IMR-90 (cell line): ENCODE measurements at regions not wholly inside any gene's neighbourhood (a gene's known extent, or its start where the extent isn't known, plus 50 kb on each side); places are given as distances from the start of the nearest gene placed in this dataset.

Experiments
- ATAC-seq: fragments of 200-7000 bp; cut with Tn5 transposase; 2 replicates; pipeline ENCODE4 v1.9.1; 2020; ENCODE audit warnings: low read depth, mild to moderate bottlenecking, moderate library complexity
- BruUV-seq: library from RNA; stranded (reverse); fragments of 400-500 nt; replicated peaks from 2 replicates; lab custom pipeline; 2021; lab: Mats Ljungman, UMichigan
- CTCF ChIA-PET: fragments of 300-600 bp; formaldehyde crosslinking; extraction: SDS; loops from one replicate; lab custom pipeline; 2021; ENCODE audit warnings: antibody characterized with exemption; lab: Yijun Ruan, JAX
- POLR2A ChIA-PET: fragments of 300-600 bp; sonication (Branson Sonifier 250); formaldehyde crosslinking; loops from one replicate; lab custom pipeline; 2022; ENCODE audit warnings: antibody characterized with exemption; ENCODE audit not compliant: unreplicated experiment; lab: Charles Lee
- DNase-seq: peaks from one replicate; pipeline ENCODE4 v3.0.0; 2013
- H2AFZ ChIP-seq: replicated peaks from 2 replicates; pipeline ENCODE3; 2013; ENCODE audit warnings: low read length, mild to moderate bottlenecking; ENCODE audit not compliant: poor library complexity
- H2AK5ac ChIP-seq: 2 replicates; pipeline ENCODE4 v1.6.1; 2013; ENCODE audit warnings: low read depth, low read length, inconsistent platforms
- H2AK9ac ChIP-seq: replicated peaks from 2 replicates; pipeline ENCODE3; 2013; ENCODE audit warnings: mild to moderate bottlenecking, low read depth, low read length, moderate library complexity; ENCODE audit not compliant: poor library complexity
- H2BK120ac ChIP-seq: 2 replicates; pipeline ENCODE4 v1.6.1; 2013; ENCODE audit warnings: low read depth, low read length, inconsistent platforms
- H2BK15ac ChIP-seq: 3 replicates; pipeline ENCODE4 v1.6.1; 2013; ENCODE audit warnings: low read depth, low read length, inconsistent platforms
- H2BK20ac ChIP-seq: 2 replicates; pipeline ENCODE4 v1.6.1; 2013; ENCODE audit warnings: low read depth, mild to moderate bottlenecking, inconsistent platforms, low read length, moderate library complexity
- H2BK5ac ChIP-seq: 2 replicates; pipeline ENCODE4 v1.6.1; 2013; ENCODE audit warnings: mild to moderate bottlenecking, low read depth, low read length, inconsistent platforms; ENCODE audit not compliant: poor library complexity, severe bottlenecking
- H3K14ac ChIP-seq: replicated peaks from 2 replicates; pipeline ENCODE4 v1.6.1; 2013; ENCODE audit warnings: low read depth, low read length, inconsistent platforms
- H3K18ac ChIP-seq: 2 replicates; pipeline ENCODE4 v1.6.1; 2013; ENCODE audit warnings: low read depth, low read length, control low read depth
- H3K23ac ChIP-seq: 2 replicates; pipeline ENCODE4 v1.6.1; 2013; ENCODE audit warnings: low read depth, low read length, inconsistent platforms
- H3K27ac ChIP-seq: 2 replicates; pipeline ENCODE4 v1.5.1; 2013; ENCODE audit warnings: mild to moderate bottlenecking, control low read depth, low read length; ENCODE audit not compliant: insufficient read depth
- H3K27me3 ChIP-seq: 2 replicates; pipeline ENCODE4 v1.6.1; 2013; ENCODE audit warnings: low read length; ENCODE audit not compliant: control insufficient read depth, insufficient read depth
- H3K36me3 ChIP-seq: 2 replicates; pipeline ENCODE4 v1.6.1; 2013; ENCODE audit warnings: low read length, mixed read lengths; ENCODE audit not compliant: control insufficient read depth, insufficient read depth
- H3K4ac ChIP-seq: 2 replicates; pipeline ENCODE4 v1.6.1; 2013; ENCODE audit warnings: low read depth, low read length, inconsistent platforms
- H3K4me1 ChIP-seq: 2 replicates; pipeline ENCODE4 v1.6.1; 2013; ENCODE audit warnings: low read length, mixed read lengths; ENCODE audit not compliant: control insufficient read depth, insufficient read depth
- H3K4me2 ChIP-seq: 2 replicates; pipeline ENCODE4 v1.6.1; 2013; ENCODE audit warnings: low read depth, mild to moderate bottlenecking, control low read depth, low read length, moderate library complexity
- H3K4me3 ChIP-seq: 2 replicates; pipeline ENCODE4 v1.5.1; 2013; ENCODE audit warnings: low read depth, mild to moderate bottlenecking, control low read depth, low read length, moderate library complexity; ENCODE audit not compliant: insufficient read depth
- H3K56ac ChIP-seq: 2 replicates; pipeline ENCODE4 v1.6.1; 2013; ENCODE audit warnings: low read length, inconsistent platforms; ENCODE audit not compliant: insufficient read depth; ENCODE audit errors: extremely low read depth
- H3K79me1 ChIP-seq, 2 experiments: 2 replicates each; pipeline ENCODE4 v1.6.1; 2013; ENCODE audit warnings: low read length in 2 of 2, inconsistent platforms in 1 of 2, low read depth in 1 of 2
- H3K9ac ChIP-seq: 2 replicates; pipeline ENCODE4 v1.6.1; 2013; ENCODE audit warnings: low read depth, low read length, control low read depth
- H3K9me1 ChIP-seq: 2 replicates; pipeline ENCODE4 v1.6.1; 2013; ENCODE audit warnings: low read length, inconsistent platforms; ENCODE audit not compliant: insufficient read depth
- H3K9me3 ChIP-seq: 2 replicates; pipeline ENCODE4 v1.6.1; 2013; ENCODE audit warnings: low read length; ENCODE audit not compliant: control insufficient read depth, insufficient read depth
- H4K20me1 ChIP-seq: 2 replicates; pipeline ENCODE4 v1.6.1; 2013; ENCODE audit warnings: low read length, inconsistent platforms; ENCODE audit not compliant: insufficient read depth
- H4K5ac ChIP-seq: 2 replicates; pipeline ENCODE4 v1.6.1; 2013; ENCODE audit warnings: mild to moderate bottlenecking, low read depth, low read length, control low read depth
- H4K8ac ChIP-seq, 2 experiments: 2 replicates each; pipeline ENCODE4 v1.6.1; 2013; ENCODE audit warnings: low read depth in 2 of 2, low read length in 2 of 2, control low read depth in 1 of 2, inconsistent platforms in 1 of 2
- H4K91ac ChIP-seq: 2 replicates; pipeline ENCODE4 v1.6.1; 2013; ENCODE audit warnings: low read depth, low read length, inconsistent platforms; ENCODE audit not compliant: insufficient read depth
- BHLHE40 ChIP-seq: fragments of 150-350 bp; IDR thresholded peaks from 2 replicates; pipeline ENCODE4 v1.6.1; 2016; ENCODE audit warnings: mild to moderate bottlenecking, low read depth, low read length
- CEBPB ChIP-seq: IDR thresholded peaks from 2 replicates; pipeline ENCODE4 v1.6.1; 2012; ENCODE audit warnings: low read depth, low read length, improper control_type of control experiment
- CHD1 ChIP-seq: IDR thresholded peaks from 2 replicates; pipeline ENCODE4 v1.6.1; 2012; ENCODE audit warnings: low read depth, low read length, improper control_type of control experiment
- CTCF ChIP-seq: conservative IDR thresholded peaks from 2 replicates; pipeline ENCODE4 v1.5.1; 2012; ENCODE audit warnings: mild to moderate bottlenecking, low read depth, low read length, improper control_type of control experiment
- ELK1 ChIP-seq: fragments of 150-350 bp; IDR thresholded peaks from 2 replicates; pipeline ENCODE4 v1.6.1; 2016; ENCODE audit warnings: low read depth, mild to moderate bottlenecking, low read length, moderate library complexity, borderline replicate concordance
- MAZ ChIP-seq: IDR thresholded peaks from 2 replicates; pipeline ENCODE4 v1.6.1; 2012; ENCODE audit warnings: low read depth, mild to moderate bottlenecking, low read length, improper control_type of control experiment, moderate library complexity, borderline replicate concordance
- NFE2L2 ChIP-seq: fragments of 150-350 bp; IDR thresholded peaks from 2 replicates; pipeline ENCODE4 v1.6.1; 2016; ENCODE audit warnings: low read depth, mild to moderate bottlenecking, low read length
- POLR2A ChIP-seq: IDR thresholded peaks from 2 replicates; pipeline ENCODE4 v1.6.1; 2012; ENCODE audit warnings: mild to moderate bottlenecking, low read depth, low read length
- RAD21 ChIP-seq: IDR thresholded peaks from 2 replicates; pipeline ENCODE4 v1.6.1; 2012; ENCODE audit warnings: low read length, improper control_type of control experiment
- RCOR1 ChIP-seq: IDR thresholded peaks from 2 replicates; pipeline ENCODE4 v1.6.1; 2012; ENCODE audit warnings: mild to moderate bottlenecking, low read length, improper control_type of control experiment; ENCODE audit not compliant: insufficient replicate concordance
- RFX5 ChIP-seq: IDR thresholded peaks from 2 replicates; pipeline ENCODE4 v1.8.0; 2012; ENCODE audit warnings: low read depth, mild to moderate bottlenecking, low read length, moderate library complexity
- SMC3 ChIP-seq: fragments of 150-350 bp; IDR thresholded peaks from 2 replicates; pipeline ENCODE4 v1.6.1; 2016; ENCODE audit warnings: low read depth, mild to moderate bottlenecking, antibody characterized with exemption, low read length, moderate library complexity
- USF2 ChIP-seq: fragments of 150-350 bp; IDR thresholded peaks from 2 replicates; pipeline ENCODE4 v1.6.1; 2017; ENCODE audit warnings: mild to moderate bottlenecking, antibody characterized with exemption, low read length, low read depth
- WGBS, 2 experiments: methylation state at CpG; one replicate each; pipeline versions ENCODE4 v1.1.5 to v1.1.7; 2013; ENCODE audit warnings: missing lambda C conversion rate in 2 of 2; ENCODE audit not compliant: insufficient read length in 1 of 2; ENCODE audit errors: extremely low coverage in 2 of 2; 5-methylcytosine and 5-hydroxymethylcytosine counted together
- dilution Hi-C: fragments of 300-500 bp; cut with HindIII; formaldehyde crosslinking; loops from one replicate; pipeline ENCODE4 v1.14.3; 2018; ENCODE audit warnings: low sequenced_read_pairs; ENCODE audit not compliant: unreplicated experiment
- in situ Hi-C: fragments of 300-500 bp; cut with MboI; formaldehyde crosslinking; loops from 3 replicates; pipeline ENCODE4 v1.14.3; 2019; ENCODE audit warnings: low sequenced_read_pairs, inconsistent platforms, mixed read lengths
- intact Hi-C: fragments of 100-400 bp; cut with micrococcal nuclease; formaldehyde crosslinking; loops from 2 replicates; pipeline ENCODE4 v1.10.0; 2022

GRCh38 chr18:2135309-2135708, 436.0 kb downstream of the METTL4 start:
- H2BK5ac ChIP-seq = no peak overlapping the region
- intact Hi-C loops (no loop called here), dilution Hi-C loops (no loop called here), in situ Hi-C loops (no loop called here)
- no peak overlapping the region for H2BK20ac ChIP-seq
- no peak overlapping the region for H3K56ac ChIP-seq
- no peak overlapping the region for H3K27ac ChIP-seq
- no peaks in the 10 kb centered on the region for H3K36me3 ChIP-seq
- H3K9me1 ChIP-seq = no peaks in the 10 kb centered on the region
- no peak overlapping the region for H4K91ac ChIP-seq
- WGBS, 2 experiments = 86% methylated on average over 1 of the region's 3 CpGs; no CpG with 5 or more reads in 1 of the 2 experiments
- no peaks in the 10 kb centered on the region for H3K27me3 ChIP-seq
- no peak overlapping the region for H2AFZ ChIP-seq
- H3K4me2 ChIP-seq = no peak overlapping the region
- no peak overlapping the region for H3K23ac ChIP-seq
- H4K8ac ChIP-seq = no peak overlapping the region
- H3K14ac ChIP-seq = no peak overlapping the region
- H3K18ac ChIP-seq = no peak overlapping the region
- no peak overlapping the region for H3K4me3 ChIP-seq
- no peak for ATAC-seq
- H3K9ac ChIP-seq = no peak overlapping the region
- H3K79me1 ChIP-seq = no peaks in the 10 kb centered on the region
- H4K20me1 ChIP-seq = no peaks in the 10 kb centered on the region
- H2BK15ac ChIP-seq = no peak overlapping the region
- no peak overlapping the region for H2AK9ac ChIP-seq
- CTCF ChIA-PET = no interaction called here
- no peaks in the 10 kb centered on the region for H3K4me1 ChIP-seq
- no peak overlapping the region for H3K4ac ChIP-seq
- H3K9me3 ChIP-seq = no peaks in the 10 kb centered on the region
- H4K5ac ChIP-seq = no peak overlapping the region
- no peak overlapping the region for H2BK120ac ChIP-seq
- no TSS peak for BruUV-seq
- no peak overlapping the region for H2AK5ac ChIP-seq
- no peak for DNase-seq
- POLR2A ChIA-PET = no interaction called here
- TF ChIP-seq RAD21 = no peak
- TF ChIP-seq CEBPB = no peak
- no peak for TF ChIP-seq CHD1
- no peak for TF ChIP-seq RFX5
- no peak for TF ChIP-seq ELK1
- TF ChIP-seq CTCF = no peak
- no peak for TF ChIP-seq SMC3
- TF ChIP-seq USF2 = no peak
- TF ChIP-seq POLR2A = no peak
- no peak for TF ChIP-seq BHLHE40
- no peak for TF ChIP-seq MAZ
- no peak for TF ChIP-seq NFE2L2
- TF ChIP-seq RCOR1 = no peak
